Lower lobe of right lung (tissue), 2 donors: ENCODE measurements at regions not wholly inside any gene's neighbourhood (a gene's known extent, or its start where the extent isn't known, plus 50 kb on each side); places are given as distances from the start of the nearest gene placed in this dataset.

ENCODE experiments used
- ATAC-seq, 2 donors: fragments of 200-7000 bp; cut with Tn5 transposase; one replicate each; pipeline ENCODE4 v1.9.1; 2020 to 2022; ENCODE audit warnings: mild to moderate bottlenecking in 2 of 2, moderate library complexity in 2 of 2
- DNase-seq: peaks from one replicate; pipeline ENCODE4 v3.0.0-alpha.2; 2020
- H3K27ac ChIP-seq: fragments of 200-600 bp; one replicate; pipeline ENCODE4 v1.8.0; 2022
- H3K27me3 ChIP-seq: fragments of 200-600 bp; one replicate; pipeline ENCODE4 v1.8.0; 2022; ENCODE audit warnings: low read depth
- H3K36me3 ChIP-seq: fragments of 200-600 bp; one replicate; pipeline ENCODE4 v1.8.0; 2022; ENCODE audit warnings: mild to moderate bottlenecking
- H3K4me1 ChIP-seq: fragments of 200-600 bp; one replicate; pipeline ENCODE4 v1.8.0; 2022
- H3K4me3 ChIP-seq: fragments of 200-600 bp; one replicate; pipeline ENCODE4 v1.8.0; 2022; ENCODE audit warnings: mild to moderate bottlenecking
- H3K9me3 ChIP-seq: fragments of 200-600 bp; one replicate; pipeline ENCODE4 v1.8.0; 2022
- intact Hi-C: fragments of 100-400 bp; cut with DNase I; formaldehyde crosslinking; loops from one replicate; pipeline ENCODE4 v1.11.0; 2022
- TF ChIP-seq, protein P1 (sequence below): fragments of 200-600 bp; IDR thresholded peaks from one replicate; pipeline ENCODE4 v1.8.0; 2022; ENCODE audit warnings: antibody characterized with exemption, mild to moderate bottlenecking
- donor health status: DM: no; HTN: yes; CAD: no; lungs with severe emphysema.

DNA sequence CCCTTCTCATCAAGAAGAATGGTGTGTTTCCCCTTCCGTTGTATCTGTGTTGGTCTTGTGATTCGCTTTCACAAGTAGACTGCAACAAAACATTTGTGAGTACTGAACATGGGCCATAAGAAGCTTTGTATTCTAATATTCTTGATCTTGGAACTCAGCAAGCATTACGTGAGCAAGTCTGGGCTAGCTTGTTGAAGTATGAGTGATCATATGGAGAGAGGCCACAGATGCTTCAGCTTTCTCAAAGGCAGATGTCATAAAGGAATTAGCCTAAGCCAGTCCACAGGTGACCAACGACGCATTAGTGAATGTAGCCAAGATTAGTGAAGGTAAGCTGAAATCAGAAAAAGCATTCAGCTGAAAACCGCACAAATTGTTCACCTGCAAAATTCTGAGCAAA lies 609.6 kb upstream of the NEGR1 start:
- TF ChIP-seq, protein P1, sequence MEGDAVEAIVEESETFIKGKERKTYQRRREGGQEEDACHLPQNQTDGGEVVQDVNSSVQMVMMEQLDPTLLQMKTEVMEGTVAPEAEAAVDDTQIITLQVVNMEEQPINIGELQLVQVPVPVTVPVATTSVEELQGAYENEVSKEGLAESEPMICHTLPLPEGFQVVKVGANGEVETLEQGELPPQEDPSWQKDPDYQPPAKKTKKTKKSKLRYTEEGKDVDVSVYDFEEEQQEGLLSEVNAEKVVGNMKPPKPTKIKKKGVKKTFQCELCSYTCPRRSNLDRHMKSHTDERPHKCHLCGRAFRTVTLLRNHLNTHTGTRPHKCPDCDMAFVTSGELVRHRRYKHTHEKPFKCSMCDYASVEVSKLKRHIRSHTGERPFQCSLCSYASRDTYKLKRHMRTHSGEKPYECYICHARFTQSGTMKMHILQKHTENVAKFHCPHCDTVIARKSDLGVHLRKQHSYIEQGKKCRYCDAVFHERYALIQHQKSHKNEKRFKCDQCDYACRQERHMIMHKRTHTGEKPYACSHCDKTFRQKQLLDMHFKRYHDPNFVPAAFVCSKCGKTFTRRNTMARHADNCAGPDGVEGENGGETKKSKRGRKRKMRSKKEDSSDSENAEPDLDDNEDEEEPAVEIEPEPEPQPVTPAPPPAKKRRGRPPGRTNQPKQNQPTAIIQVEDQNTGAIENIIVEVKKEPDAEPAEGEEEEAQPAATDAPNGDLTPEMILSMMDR = no peak

DNA sequence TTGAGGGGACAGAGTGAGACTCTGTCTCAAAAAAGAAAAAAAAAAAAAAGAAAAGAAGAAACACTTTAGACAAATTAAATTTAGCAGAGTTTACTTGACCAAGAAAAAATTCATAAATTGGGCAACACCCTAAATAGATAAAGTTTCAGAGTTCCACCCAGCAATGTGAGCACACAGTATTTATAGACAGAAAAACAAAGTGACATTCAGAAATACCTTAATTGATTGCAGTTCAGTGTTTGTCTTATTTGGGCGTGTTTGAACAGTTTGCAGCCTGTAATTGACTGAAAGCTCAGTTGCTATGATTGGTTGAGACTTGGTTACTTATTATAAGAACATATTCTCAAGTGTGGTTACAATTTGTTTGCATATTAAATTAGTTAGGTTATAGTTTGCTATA lies 603.5 kb upstream of the NEGR1 start:
- H3K27ac ChIP-seq = no peak overlapping the region
- H3K27me3 ChIP-seq = no peaks in the 10 kb centered on the region
- H3K4me1 ChIP-seq = no peaks in the 10 kb centered on the region
- H3K9me3 ChIP-seq = no peaks in the 10 kb centered on the region
- H3K36me3 ChIP-seq = no peaks in the 10 kb centered on the region
- no peak for DNase-seq
- TF ChIP-seq, protein P1 = no peak
- no peak overlapping the region for H3K4me3 ChIP-seq
- no peak for ATAC-seq
- intact Hi-C loops = no loop called here

More for the DNA sequence above, 609.6 kb upstream of the NEGR1 start:
- Histone ChIP-seq H3K36me3 (no peaks in the 10 kb centered on the region), H3K9me3 (no peaks in the 10 kb centered on the region), H3K27me3 (no peaks in the 10 kb centered on the region), H3K4me1 (no peaks in the 10 kb centered on the region), H3K27ac (no peak overlapping the region), H3K4me3 (no peak overlapping the region)
- DNase-seq (no peak), ATAC-seq (no peak)
- intact Hi-C loops = no loop called here

DNA sequence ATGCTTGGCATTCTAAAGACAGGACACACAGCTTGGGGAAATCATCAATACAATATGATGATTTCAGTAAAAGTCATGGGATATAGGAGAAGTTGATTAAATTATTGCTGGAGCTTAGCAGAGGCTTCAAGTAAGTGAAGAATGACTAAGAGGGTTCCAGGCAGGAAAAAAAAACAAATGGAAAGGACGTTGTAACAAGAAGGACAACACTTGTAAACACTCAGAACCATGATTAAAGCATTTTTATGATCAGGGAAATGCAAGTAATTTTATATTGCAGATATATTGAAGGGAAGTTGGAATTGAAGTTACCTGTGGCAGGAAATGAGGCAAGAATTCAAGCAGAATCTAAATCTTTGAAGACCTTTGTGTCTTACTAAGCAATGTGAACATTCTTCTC lies 602.7 kb upstream of the NEGR1 start:
- no peaks in the 10 kb centered on the region for H3K4me1 ChIP-seq
- DNase-seq = no peak
- no peak overlapping the region for H3K4me3 ChIP-seq
- TF ChIP-seq, protein P1 = no peak
- H3K9me3 ChIP-seq = no peaks in the 10 kb centered on the region
- no peak overlapping the region for H3K27ac ChIP-seq
- no peaks in the 10 kb centered on the region for H3K27me3 ChIP-seq
- ATAC-seq = no peak
- H3K36me3 ChIP-seq = no peaks in the 10 kb centered on the region
- intact Hi-C loops = no loop called here

DNA sequence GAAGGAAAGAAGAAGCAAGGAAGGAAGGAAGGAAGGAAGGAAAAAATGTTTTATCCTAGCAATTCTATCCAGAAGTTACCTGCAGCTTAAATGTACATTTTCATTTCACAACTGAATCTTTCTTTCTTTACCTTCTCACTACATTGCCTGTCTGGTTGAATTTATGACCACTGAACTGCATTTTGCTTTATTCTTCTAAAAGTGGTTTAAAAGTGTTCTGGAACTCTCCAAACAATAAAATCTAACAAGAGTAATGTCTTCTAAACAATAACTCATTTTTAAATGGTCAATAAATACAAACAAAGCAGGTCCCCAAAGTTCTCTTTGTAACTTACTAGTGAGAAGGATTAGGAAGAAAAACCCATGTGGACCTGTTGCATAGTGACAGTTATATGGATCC lies 587.5 kb upstream of the NEGR1 start:
- H3K9me3 ChIP-seq = no peaks in the 10 kb centered on the region
- DNase-seq (no peak), ATAC-seq (no peak)
- TF ChIP-seq, protein P1 = no peak
- H3K4me1 ChIP-seq = no peaks in the 10 kb centered on the region
- H3K36me3 ChIP-seq = no peaks in the 10 kb centered on the region
- H3K4me3 ChIP-seq = no peak overlapping the region
- intact Hi-C loops = no loop called here
- no peak overlapping the region for H3K27ac ChIP-seq
- H3K27me3 ChIP-seq = no peaks in the 10 kb centered on the region

DNA sequence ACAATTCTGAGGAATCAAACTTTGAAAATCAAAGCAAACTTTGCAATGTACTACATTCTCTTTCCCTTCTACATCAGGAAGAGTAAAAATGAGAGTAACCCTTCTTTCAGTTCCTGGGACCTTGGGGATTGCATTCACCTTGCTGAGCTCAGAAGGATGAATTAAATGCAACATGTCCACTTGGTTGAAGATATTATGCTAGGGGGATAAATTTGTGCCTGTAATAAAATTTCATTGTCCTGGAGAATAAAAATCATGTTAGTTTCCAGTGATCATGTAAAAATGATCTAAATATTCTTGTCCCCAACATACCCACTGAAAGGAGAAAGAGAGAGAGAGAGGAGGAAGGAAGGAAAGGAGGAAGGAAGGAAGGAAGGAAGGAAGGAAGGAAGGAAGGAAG lies 587.1 kb upstream of the NEGR1 start:
- H3K9me3 ChIP-seq = no peaks in the 10 kb centered on the region
- no peak overlapping the region for H3K4me3 ChIP-seq
- no peak for ATAC-seq
- no peak for DNase-seq
- no peak overlapping the region for H3K27ac ChIP-seq
- no peaks in the 10 kb centered on the region for H3K27me3 ChIP-seq
- intact Hi-C loops = no loop called here
- TF ChIP-seq, protein P1 = no peak
- H3K4me1 ChIP-seq = no peaks in the 10 kb centered on the region
- H3K36me3 ChIP-seq = no peaks in the 10 kb centered on the region

DNA sequence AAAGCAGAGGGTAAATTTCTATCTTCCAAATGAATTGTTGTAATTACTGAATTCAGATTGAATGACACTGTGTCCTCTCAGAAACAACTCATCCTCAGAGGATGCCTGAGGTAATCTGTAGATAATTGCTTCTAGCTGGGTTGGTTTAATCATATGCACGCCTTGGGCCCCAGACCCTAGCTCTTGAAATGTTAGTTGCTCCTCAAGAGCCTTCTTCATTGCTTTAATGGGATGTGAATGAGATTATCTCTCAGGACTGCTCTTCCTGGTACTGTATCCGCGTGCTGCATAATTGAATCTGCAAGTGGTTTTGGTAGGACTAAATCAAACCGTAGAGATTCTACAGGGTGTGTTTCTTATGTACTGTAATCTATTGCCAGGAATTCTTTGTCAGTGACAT lies 569.3 kb upstream of the NEGR1 start:
- DNase-seq (no peak), ATAC-seq (no peak)
- Histone ChIP-seq H3K9me3 (no peaks in the 10 kb centered on the region), H3K4me1 (no peaks in the 10 kb centered on the region), H3K27me3 (no peaks in the 10 kb centered on the region), H3K4me3 (no peak overlapping the region), H3K36me3 (no peaks in the 10 kb centered on the region), H3K27ac (no peak overlapping the region)
- intact Hi-C loops = no loop called here
- TF ChIP-seq, protein P1 = no peak
